ENCODE measurements at regions not wholly inside any gene's neighbourhood (a gene's known extent, or its start where the extent isn't known, plus 50 kb on each side); places are given as distances from the start of the nearest gene placed in this dataset.

DNA sequence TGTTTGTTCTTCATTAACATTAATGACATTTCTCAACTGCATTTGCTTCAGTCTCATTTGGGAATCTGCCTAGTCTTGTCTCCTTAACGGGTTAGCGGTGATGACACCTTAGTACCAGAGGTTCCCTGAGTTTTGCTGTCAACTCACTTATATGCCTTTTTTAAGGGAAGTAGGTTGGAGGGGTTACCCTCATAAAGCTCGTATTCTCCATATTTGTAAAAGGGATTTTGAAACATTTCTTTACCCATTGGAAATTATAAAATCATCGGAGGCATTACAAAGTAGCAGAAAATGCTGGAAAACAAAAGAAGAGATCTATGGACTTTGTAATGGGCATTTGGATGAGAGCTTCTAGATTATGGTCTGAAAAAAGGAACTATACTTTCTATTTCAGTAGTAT lies 88.7 kb upstream of the PRDM1 start:
- TF ChIP-seq EZH2 (IDR thresholded peaks at IDR 0.05; ENCODE audit: borderline replicate concordance, insufficient read depth, low read depth, low read length, poor library complexity, severe bottlenecking) = no peak
- TF ChIP-seq, protein P1, sequence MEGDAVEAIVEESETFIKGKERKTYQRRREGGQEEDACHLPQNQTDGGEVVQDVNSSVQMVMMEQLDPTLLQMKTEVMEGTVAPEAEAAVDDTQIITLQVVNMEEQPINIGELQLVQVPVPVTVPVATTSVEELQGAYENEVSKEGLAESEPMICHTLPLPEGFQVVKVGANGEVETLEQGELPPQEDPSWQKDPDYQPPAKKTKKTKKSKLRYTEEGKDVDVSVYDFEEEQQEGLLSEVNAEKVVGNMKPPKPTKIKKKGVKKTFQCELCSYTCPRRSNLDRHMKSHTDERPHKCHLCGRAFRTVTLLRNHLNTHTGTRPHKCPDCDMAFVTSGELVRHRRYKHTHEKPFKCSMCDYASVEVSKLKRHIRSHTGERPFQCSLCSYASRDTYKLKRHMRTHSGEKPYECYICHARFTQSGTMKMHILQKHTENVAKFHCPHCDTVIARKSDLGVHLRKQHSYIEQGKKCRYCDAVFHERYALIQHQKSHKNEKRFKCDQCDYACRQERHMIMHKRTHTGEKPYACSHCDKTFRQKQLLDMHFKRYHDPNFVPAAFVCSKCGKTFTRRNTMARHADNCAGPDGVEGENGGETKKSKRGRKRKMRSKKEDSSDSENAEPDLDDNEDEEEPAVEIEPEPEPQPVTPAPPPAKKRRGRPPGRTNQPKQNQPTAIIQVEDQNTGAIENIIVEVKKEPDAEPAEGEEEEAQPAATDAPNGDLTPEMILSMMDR (IDR thresholded peaks at IDR 0.05) = no peak
